Hematopoietic multipotent progenitor cell treated with erythropoietin and hydrocortisone succinate and interleukin-3 and kit ligand, for 8 days (in vitro differentiated cells): ENCODE measurements at regions not wholly inside any gene's neighbourhood (a gene's known extent, or its start where the extent isn't known, plus 50 kb on each side); places are given as distances from the start of the nearest gene placed in this dataset.
"Not testable (repeated sequence)": the region's sequence is repeated elsewhere in the genome, so short reads cannot be mapped to it uniquely, and the experiment has no call there.

Source experiments
- DNase-seq: peaks from one replicate; pipeline ENCODE4 v3.0.0-alpha.2; 2015

DNA sequence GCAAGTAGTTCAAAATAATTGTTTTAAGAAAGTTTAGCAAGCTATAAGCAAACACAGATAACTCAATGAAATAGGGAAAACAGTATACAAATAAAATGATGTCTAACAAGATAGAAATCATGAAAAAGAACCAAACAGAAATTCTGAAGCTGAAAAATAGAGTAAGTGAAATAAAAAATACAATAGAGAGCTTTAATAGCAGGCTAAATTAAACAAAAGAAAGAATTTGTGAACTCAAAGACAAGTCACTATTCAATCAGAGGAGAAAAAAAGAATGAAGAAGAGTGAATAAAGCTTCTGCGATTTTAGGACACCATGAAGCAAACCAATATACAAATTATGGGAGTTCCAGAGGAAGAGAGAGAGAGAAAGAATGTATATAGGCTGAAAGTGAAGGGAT lies 576.8 kb downstream of the STK39 start:
- DNase-seq = no peak

DNA sequence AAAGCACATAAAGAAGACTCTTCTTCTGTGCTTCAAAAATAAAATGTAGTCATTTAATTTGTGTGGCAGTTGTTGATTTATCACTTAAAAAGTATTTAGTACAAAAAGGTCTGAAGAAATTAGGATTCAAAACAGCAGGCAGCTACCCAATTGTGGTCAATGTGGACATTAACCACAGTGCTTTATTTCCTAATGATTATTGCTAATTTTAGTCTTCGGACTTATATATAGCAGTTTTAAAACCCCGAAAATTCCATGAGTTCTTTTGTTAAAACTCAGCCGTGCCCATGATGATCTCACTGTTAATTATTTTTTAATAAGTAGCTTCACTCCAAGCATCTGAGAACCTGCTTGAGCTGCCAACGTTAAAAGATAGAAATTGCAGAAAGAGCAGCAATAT lies 594.3 kb downstream of the STK39 start:
- no peak for DNase-seq

DNA sequence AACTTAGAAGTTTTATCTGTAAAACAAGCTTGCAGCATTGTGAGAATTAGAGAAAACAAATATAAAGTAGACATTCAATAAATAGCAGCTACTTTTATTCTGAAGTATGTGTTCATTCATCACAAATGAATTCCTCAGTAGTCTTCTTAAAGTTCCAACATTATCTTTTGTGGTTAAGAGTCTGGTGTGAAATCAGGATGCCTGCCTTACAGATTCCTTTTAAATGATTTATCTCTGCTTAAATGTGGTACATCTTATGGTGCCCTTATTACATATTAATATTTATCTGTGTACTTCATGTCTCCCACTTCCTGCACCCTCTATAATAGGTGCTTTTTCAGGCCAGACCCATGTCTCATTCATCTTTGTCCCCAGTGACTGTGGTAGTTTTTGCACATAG lies 595.0 kb downstream of the STK39 start:
- no peak for DNase-seq

DNA sequence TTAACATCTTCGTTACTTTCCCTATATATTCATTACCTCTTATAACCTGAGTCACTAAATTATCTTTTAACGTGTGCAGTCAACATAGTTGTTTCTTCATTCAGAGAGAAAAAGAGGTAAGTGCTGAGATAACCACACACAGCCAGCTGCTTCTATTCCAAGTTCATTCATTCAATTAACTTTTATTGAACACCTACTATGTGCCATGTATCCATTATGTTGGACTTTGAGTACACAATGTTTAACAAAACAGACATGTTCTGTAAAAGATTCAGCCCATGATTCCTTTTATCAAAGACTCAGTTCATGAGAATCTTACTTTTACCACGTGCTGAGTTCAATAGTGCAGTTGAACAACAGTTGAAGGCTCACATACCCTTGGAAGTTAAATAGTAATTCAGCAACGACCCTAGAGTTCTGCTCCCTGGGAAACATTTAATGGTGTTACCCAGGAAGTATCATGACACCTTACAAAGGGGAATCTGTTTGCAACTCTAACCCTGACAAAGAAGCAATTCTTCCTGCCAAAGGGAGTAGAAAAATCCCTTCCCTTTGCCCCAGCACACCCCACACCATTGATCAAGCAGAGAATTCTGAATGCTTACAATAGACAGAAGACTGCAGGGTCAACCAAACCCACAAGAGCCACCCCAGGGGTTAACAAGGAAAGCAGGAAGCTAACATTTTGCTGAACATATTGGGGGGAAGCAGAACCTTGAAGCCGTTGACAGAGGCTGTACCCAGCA lies 595.8 kb downstream of the STK39 start:
- no peak for DNase-seq

DNA sequence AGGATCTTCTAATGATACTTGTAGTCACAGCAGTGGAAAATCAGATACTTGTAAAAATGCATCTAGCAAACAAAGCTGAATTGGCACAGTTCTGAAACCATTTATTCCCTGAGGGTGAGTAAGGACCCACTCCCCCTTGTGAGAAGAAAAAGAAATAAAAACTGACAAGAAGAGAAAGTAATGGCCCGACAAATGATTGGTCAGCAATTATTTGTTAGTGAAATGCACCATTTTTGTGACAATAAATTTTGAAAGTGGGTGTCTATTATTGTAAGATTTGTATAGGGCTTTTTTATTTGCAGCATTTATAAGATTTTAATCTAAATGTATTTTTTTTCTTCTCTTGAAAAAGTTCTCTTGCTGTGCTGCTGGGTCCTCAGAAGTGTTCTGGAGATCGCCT lies 600.8 kb downstream of the STK39 start:
- no peak for DNase-seq

DNA sequence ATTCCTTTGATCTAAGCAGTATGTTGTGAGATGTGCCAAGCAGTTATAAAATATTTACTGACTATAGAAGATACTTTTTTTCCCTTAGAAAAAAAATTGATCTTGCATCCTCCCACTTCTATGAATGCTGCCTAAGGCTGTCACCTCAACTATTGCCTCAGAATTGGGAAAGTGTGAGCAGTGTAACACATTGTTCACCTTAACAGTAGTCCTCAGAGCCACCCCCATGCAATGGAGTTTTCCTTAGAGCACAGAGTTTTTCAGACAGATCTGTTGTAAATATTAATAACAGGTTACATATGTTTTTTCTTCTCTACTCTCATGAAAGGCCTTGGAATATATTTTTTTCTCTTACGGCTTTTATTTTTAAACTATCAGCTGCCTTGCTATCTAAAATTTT lies 607.3 kb downstream of the STK39 start:
- DNase-seq = no peak

DNA sequence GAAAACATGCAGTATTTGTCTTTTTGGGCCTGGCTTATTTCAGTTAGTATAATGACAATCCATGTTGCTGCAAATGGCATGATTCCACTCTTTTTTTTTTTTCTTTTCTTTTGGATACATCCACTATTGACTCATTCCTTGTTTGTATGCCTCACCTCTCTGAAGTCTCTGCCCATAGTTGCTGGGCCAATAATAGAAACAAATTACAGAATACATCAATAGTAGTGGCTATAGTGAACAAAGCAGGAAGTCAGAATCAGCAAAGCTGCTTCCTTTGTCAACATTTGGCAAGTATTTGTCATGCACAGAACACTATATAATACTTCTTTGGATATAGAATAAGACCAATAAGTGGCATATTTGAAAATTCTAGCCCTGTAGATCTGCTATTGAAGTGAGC lies 609.7 kb downstream of the STK39 start:
- no peak for DNase-seq

DNA sequence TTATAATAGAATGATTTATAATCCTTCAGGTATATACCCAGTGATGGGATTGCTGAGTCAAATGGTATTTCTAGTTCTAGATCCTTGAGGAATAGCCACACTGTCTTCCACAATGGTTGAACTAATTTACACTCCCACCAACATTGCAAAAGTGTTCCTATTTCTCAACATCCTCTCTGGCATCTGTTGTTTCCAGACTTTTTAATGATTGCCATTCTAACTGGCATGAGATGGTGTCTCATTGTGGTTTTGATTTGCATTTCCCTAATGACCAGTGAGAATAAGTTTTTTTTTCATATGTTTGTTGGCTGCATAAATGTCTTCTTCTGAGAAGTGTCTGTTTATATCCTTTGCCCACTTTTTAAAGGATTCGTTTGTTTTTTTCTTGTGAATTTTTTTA lies 615.1 kb downstream of the STK39 start:
- DNase-seq = not testable (repeated sequence)

DNA sequence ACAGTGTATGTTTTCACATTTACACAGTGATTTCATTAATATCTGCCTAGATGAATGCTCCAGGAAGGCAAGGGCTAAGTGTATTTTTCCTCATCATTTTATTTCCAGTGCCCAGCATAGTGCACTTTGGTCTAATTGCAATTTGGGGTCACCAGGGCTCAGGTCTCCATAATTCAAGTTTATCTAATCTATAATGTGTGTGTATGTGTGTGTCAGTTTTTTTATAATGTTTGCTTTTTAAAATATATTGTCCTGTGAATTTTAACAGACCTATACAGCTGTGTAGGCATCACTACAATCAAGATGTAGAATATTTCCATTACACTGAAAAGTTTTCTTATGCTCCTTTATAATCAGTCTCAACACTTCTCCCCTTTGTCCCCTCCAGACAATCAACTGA lies 620.4 kb downstream of the STK39 start:
- no peak for DNase-seq

DNA sequence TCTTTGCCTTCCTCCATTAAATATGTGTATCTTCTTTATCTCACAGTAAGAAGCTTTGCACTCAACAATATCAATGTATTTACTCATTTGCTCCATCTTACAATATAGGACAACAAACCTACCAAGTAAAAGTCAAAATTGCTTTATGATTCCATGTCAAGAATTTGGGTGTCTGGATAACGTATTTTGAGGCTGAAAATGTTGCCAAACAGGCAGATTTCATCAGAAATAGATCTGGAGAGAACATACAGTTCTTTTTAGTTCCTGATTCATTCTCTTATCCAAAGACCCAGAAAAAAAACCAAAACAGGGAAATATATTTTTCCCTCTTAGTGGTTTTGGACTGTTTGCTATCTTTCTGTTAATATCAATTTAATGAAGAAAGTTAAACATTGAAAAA lies 621.1 kb downstream of the STK39 start:
- DNase-seq = no peak

DNA sequence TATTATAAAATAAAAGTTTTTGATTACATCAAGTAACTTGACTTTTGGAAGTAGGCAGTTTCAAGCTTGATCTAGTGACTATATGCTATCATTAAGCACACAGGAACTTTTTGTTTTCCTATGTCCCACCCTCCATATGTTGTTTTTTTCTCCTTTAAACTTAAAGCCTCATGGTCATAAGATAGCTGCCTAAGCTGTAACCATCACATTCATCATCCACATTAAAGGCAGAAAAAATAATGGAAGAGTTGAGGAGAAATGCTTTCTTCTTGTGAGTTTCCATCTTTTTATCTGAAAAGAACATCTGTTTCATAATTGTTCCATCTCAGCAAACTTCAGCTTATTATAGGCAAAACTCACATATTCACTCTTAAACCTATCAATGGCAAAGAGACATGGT lies 630.4 kb downstream of the STK39 start:
- no peak for DNase-seq

DNA sequence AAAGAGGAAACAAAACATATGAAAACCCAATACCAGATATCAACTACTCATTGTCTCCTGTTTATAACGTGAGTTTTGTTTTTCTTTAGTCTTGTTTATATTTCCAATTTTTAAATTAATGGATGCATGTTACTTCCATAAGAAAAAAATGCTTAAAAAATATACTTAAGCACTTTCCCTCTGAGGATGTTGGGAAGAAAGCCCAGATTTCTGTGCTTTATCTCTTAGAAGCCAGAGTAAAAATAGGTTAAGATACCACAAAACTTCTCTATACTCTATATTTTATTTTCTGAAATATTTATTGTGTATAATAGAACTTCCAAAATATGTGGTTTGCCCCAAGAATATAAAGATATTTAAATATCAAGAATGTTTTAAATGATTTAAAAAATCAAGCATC lies 633.9 kb downstream of the STK39 start:
- no peak for DNase-seq

DNA sequence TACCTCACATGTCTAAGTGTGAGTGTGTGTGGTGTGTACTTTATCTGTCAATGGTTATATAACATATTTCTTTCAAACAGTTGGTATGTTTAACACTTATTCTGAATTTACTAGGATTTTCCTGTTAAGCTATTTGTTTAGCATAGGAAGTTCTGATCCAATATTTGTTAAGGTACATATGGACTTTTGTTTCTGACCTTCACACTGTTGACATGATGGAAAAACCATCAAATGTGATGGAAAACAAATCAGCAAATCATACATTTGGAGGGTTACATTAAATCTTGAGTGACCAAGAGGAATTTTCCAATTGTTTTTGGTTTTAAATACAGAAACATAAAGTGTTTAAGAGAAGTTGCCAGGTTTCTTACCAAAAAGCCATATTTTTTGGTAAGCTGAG lies 638.9 kb downstream of the STK39 start:
- DNase-seq = no peak

DNA sequence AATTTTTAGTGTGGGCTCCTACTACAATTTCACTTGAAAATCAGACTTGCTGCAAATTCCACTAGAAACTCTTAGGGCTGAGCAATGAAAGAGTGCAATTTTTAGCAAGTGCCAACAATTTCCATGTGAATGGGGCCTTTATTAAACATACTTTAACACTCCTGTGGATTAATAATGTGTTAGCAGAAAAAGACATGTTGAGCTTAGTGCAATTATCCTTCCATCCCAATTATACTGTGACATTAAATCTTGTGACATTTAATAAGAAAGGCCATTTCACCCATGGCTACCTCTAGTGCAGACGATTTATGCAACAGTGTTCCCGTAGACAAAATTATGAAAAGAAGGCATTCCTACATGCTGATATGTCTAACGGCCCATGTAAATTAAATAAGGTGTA lies 639.7 kb downstream of the STK39 start:
- DNase-seq = no peak

DNA sequence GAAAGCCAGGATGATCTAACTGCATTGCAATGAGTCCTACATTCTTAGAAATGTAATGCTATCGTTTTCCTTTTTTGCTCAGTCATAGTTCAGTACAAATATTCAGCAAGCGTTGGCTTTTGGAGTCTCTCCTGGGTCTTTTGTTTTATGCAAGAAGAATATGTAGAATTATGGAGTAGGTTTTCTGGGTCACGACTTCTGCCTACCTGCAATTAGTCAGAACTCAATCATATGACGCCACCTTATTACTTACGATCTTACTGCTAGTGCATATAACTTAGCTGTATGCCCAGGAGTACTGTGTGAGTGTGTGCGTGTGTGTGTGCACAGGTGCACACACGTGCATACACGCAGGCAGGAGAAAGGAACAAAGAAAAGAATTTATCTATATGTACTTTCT lies 640.2 kb downstream of the STK39 start:
- no peak for DNase-seq

DNA sequence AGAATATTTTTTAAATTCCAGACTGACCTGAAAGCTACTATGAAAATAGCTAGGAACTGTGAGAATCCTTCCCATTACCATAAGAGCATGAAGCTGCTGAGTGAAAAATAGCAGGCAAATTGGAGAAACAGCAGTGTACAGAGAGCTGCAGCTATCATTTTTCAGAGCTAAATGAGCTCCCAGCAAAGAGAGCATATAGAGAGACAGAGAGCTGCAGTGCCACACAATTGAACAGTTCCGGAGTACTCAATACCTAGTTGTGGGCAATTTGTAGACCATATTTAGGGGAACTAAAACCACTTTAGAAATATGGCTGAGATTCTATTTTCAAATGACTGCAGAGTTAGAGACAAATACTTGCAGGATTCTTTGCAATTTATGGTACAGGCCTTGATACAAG lies 645.3 kb downstream of the STK39 start:
- no peak for DNase-seq

DNA sequence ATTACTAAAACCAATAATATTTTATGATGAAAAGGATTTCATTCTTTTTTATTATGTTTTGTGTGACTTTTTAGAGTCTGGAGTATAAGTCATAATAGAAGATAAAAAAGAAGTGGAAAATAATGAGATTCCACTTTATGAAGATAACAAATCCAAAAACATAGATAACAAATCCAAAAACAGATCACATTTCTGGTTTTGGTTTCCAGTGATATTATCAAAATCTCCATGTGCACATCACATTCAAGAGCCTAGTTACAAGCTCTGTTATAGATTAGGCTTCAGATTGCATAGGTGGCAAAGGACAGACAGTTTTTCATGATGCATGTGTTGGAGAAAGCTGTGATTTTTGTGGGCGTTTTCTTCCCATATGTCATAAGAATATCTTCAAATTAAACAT lies 648.2 kb downstream of the STK39 start:
- DNase-seq = no peak

DNA sequence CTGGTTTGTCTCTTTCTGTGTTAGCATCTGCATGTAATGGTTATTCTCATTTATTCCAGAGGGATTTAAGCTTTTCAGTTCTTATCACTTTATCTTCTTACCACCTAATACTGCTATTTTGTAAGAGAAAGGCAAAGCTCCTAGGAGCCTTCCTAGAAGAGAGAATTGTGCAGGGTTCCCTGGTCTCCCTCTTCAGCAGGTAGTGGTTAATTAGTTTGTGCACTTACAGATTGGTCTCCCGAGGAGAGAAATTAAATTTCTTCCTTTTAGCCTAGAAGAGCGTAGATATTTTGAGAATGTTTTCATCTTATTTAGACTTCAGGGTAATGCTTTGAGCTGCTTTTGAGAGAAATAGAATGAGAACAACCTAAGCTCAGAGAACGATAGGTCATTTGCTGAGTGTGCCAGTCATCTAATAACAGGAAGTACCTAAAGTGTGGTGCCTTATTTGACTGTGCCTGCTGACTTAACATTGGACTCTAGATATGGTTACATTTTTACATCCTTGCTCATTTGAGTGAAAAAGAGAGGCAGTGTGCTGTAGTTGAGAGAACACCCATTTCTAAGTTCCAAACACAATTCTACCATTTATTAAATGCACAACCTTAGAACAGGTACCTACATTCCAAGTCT lies 651.4 kb downstream of the STK39 start:
- DNase-seq = no peak

DNA sequence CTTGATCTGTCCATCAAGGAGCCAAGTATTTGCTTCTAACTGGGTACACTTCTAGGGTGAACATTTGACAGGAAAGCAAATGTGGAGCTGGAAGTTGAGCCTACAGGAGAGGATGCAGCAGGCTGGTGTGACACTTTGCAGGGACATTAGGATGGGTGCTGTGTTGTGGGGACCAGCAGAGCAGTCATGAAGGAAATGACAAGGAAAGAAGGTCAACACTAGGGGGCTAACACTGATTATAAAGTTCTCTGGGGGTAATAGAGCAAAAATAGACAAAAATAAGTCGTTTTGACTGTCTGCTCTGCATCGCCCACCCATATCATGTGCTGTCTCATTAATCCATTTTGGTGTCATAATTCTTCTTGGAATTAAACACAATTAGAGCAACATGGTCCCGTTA lies 652.4 kb downstream of the STK39 start:
- no peak for DNase-seq

DNA sequence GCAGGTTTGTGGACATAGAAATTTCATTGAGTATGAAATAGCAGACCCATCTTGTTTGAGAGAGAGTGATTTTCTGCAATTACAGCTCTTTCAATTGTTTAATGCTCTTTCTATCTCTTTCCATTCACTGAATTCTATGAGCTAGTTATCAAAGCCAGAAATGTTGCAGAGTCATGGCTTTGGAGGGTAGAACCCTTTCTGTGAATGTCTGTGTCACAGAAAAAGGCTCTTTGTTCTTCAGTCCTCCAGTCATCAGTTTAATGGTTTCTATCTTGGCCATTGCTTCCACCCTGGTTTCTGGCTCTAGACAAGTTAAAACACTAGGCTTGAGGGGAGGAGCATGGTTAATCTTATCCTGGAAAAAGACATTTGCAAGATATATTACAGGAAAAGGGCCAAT lies 655.0 kb downstream of the STK39 start:
- DNase-seq = no peak

DNA sequence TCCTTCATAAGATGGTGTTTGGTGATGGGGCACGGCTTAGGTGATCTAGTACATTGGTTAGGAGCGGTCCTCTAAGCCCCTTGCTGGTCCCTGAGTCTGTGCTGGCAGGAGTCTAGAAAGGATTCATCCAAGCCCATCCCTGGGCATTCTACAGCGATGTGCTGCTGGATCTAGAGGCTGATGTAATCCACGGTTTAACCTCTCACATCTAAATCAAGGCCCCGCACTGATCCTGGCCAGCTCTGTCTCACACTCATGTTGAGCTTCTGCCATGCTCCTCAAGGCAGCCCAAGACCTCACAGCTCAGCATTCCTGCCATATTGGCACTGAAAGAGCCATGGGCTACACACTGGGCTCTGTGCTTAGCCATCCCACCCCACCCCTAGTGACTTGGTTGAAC lies 664.8 kb downstream of the STK39 start:
- DNase-seq = no peak

DNA sequence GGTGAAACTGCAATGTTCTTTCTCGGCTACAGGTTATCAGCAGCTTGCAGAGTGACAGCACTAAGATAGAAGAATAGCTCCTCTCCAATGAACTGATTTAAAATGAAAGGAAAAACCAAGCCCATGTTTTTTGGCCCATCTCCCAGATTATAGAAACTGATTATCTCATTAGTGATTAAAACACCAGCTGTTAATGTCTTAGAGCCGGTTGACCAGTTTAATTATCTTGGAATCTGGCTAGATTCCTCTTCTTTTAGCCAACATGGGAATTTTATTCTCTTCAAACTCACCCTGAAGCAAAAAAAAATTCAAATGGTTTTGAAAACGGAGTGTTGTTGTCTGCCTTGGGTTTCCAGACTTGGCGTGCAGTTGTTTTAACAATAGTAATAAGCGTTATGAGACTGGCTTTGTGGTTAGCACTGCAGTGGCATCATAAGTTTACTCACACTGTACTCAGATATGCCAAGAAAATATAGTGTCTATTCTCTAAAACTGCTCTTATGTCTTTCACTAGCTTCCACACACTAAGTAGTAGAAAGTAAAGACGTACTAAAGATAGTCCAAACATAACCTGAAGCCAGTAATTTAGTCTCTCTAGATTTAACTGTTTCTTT lies 665.3 kb downstream of the STK39 start:
- DNase-seq = no peak

DNA sequence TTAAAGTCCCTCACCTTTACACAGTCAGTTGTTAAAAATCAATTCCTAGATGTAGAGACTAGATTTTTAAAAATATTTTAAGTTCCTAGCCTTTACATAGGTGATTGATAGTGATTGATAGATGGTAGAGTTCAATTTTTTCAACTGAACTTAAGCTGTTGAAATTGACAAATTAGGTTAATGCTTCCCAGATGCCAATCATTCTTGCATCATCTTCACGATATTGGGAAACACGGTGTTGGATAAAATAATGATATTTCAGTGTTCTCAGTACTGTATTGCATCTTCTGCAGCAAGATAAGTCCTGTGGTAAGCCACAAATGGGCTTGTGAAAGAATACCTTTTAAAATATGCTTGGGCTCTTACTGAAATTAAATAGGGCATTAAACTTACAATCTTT lies 667.6 kb downstream of the STK39 start:
- DNase-seq = no peak

DNA sequence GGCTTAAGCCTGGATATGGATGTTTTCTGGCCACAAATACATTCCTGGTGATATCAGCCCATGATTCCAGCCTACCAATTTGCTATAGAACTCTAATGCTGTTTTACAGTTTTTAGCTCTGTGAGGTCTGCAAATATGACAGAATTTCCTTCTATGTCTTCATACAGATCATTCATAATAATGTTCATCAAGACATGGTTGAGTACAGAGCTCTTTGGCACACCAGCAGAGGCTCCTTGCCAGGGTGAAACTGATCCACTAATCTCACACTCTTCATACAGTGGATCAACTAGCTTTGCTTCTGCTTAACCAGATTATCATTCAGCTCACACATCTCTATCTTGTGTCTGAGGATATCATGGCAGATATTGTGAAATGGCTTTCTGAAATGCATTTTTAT lies 672.1 kb downstream of the STK39 start:
- no peak for DNase-seq
